ENCODE measurements at regions not wholly inside any gene's neighbourhood (a gene's known extent, or its start where the extent isn't known, plus 50 kb on each side); places are given as distances from the start of the nearest gene placed in this dataset.

GRCh38 chr11:43626798-43627197 lies 53.7 kb upstream of the HSD17B12 start:
- no peak for DNase-seq (ENCODE audit: low read depth)

Measured in activated T-cell treated with anti-CD3 and anti-CD28 coated beads for 48 hours (primary cell).